ENCODE measurements at regions not wholly inside any gene's neighbourhood (a gene's known extent, or its start where the extent isn't known, plus 50 kb on each side); places are given as distances from the start of the nearest gene placed in this dataset.

GRCh38 chr5:138632900-138633489 is 57.8 kb upstream of the HSPA9 start:
- TF ChIP-seq CTCF (conservative IDR thresholded peaks at IDR 0.05; ENCODE audit: low read length) (peak; percentile 73), EZH2phosphoT487 (IDR thresholded peaks at IDR 0.05; ENCODE audit: borderline replicate concordance) (no peak)
